ENCODE measurements at regions not wholly inside any gene's neighbourhood (a gene's known extent, or its start where the extent isn't known, plus 50 kb on each side); places are given as distances from the start of the nearest gene placed in this dataset.

GRCh38 chr11:129703846-129704245 is 111.8 kb upstream of the TMEM45B start:
- TF ChIP-seq CTCF (IDR thresholded peaks at IDR 0.05 in 8 of 11, conservative IDR thresholded peaks at IDR 0.05 in 3 of 11) (no peak), POLR2A (IDR thresholded peaks at IDR 0.05) (no peak), POLR2AphosphoS5 (IDR thresholded peaks at IDR 0.05) (no peak)

Data from spleen (tissue), 7 donors.